HG03575 (cell line): ENCODE measurements at regions not wholly inside any gene's neighbourhood (a gene's known extent, or its start where the extent isn't known, plus 50 kb on each side); places are given as distances from the start of the nearest gene placed in this dataset.

Experiments used
- ATAC-seq: cut with Tn5 transposase; IDR thresholded peaks from one replicate; pipeline ENCODE4 v1.9.1; 2021; ENCODE audit not compliant: unreplicated experiment, insufficient number of reproducible peaks, low FRiP score; ENCODE audit errors: extremely low read depth

- no peak for ATAC-seq
These were observed 189.7 kb downstream of the BCAT1 start for GRCh38 chr12:24759155-24759554.

DNA sequence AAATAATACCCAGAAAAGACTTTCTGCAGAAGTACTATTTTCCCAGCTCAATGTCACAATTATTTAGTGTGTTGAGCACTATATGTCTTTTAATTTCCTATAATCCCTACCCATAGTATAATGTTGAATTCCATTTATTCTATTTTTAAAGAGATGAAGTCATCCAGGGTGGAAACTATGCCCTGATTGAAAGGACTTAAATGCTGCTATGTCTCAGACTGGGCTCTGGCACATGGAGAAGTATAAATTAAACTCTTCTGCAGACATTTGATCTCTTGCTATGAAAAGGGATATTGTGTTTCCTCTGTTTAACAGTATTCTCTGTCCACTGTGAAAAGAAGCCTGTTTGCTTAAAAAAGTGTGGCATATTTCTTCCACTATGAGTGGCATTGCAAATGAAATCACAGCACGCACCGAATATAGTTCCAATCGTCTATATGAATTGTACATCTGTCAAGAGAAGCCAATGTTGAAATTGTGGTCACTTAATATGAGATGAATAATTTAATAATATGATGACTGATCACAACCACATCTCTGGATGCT lies 192.3 kb downstream of the BCAT1 start:
- ATAC-seq, result no peak

- no peak for ATAC-seq
These were observed 193.9 kb downstream of the BCAT1 start for GRCh38 chr12:24754690-24755638.

GRCh38 chr12:24752763-24753462 lies 196.0 kb downstream of the BCAT1 start:
- no peak for ATAC-seq

DNA sequence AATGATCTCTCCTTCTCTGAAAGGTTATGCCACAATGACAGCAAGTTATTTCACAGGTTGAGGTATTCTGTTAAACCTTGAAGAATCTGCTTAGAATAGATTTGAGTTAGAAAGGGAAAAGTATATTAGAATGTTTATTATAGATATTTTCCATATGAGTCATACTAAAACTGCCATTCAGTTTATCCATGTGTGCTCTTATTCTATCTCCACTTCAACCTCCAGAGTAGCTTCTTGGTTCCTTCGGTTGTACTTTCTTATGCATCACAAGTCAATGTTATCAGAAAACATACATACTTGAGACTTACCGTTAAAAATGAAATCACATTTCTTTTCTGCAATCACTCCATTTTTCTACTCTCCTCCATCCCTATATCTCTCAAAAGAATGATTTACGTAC lies 197.7 kb downstream of the BCAT1 start:
- no peak for ATAC-seq

GRCh38 chr12:24750263-24750662 lies 198.6 kb downstream of the BCAT1 start:
- ATAC-seq, result no peak

- no peak for ATAC-seq
These were observed 199.7 kb downstream of the BCAT1 start for GRCh38 chr12:24749171-24749570.

GRCh38 chr12:24748326-24748725 lies 200.6 kb downstream of the BCAT1 start:
- ATAC-seq, result no peak

DNA sequence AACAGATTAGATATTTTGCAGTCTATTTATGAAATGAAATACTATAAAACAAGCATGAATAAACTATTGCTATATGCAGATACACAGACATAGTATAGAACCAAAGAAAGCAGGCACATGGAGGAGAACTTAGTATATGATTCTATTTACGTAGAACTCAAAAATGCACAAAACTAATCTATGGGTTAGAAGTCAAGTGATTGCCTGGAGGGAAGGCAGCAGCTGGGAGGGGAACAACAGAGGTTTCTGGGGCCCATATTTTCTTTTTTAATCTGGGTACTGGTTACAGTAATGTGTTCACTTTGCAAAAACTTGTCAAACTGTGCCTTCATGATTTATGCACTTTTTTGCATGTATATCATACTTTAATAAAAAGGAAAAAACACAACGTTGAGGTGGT lies 202.0 kb downstream of the BCAT1 start:
- no peak for ATAC-seq

GRCh38 chr12:24746006-24746671 lies 202.8 kb downstream of the BCAT1 start:
- ATAC-seq, result no peak

- ATAC-seq, result no peak
These were observed 204.7 kb downstream of the BCAT1 start for GRCh38 chr12:24743941-24744793.

DNA sequence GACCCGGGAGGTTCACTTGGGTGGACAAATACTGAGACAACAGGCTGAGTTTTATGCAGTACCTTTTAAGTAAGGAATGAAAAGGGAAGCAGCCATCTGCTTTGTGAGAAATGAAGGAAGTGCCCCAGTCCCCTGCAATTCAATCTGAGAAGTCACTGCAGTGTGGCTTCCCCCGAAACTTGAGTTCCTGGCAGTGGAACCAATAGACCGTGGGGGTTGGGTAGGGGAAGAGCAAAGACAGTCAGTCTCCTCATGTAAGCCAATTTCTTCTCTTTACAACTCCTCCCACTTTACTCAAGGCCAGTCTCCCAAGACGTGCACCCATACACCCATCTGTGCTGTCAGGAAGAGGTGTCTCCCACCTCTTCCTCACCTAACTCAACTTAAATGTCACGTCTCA lies 206.5 kb downstream of the BCAT1 start:
- ATAC-seq, result no peak

DNA sequence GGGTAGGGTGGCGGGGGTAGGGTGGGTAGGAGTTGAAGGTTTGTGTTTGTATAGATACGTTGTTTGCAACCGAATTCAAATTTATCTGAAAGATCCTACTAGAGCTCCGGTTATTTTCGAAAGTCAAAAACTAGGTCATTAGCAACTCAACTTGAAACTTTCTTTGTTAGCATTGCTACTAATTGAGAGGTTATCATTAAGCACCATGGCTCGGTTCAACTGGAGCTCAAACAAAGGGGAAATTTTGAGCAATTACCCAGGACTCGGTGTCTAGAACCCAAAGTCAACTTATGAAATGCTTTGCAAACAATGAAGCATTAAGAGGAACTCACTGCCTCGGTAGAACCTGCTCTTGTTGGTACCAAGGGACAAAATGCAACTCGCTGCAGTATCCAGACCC lies 207.7 kb downstream of the BCAT1 start:
- no peak for ATAC-seq

- ATAC-seq, result no peak
These were observed 209.7 kb downstream of the BCAT1 start for GRCh38 chr12:24739106-24739779.

DNA sequence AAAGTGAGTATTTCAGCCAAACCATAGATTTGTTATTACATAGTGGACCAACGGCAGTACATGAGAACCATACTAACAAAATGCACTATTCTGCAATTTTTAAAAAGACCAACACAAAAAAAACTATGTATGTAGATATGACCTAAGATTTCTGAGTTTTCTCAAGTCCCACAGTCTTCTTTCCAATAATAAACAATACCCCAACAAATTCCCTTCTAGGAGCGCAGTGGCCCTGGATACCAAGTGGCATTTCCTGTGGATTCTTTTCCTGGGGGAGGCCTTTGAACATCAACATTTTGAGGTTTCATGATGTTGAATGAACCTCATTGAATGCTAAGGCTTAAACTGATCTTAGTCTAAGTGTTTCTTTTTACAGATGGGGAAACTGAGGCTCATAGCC lies 210.5 kb downstream of the BCAT1 start:
- no peak for ATAC-seq

DNA sequence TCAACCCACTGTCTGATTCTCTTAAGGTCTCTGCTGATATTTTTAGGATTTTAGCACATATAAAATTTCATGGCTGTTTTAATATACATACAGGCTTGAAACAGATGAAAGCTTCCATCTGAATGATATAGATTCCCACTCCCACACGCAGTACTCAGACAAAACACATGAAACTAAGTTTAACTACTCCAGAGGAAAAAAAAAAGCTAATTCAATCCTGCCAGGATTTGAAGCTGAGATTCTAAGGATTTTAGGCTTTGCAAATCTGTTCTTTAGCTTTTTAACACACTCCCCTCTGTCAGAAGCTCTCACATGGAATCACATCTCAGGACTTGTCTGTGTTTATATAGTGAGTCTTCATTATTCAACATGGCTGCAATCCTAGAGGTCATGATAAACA lies 217.3 kb downstream of the BCAT1 start:
- no peak for ATAC-seq

DNA sequence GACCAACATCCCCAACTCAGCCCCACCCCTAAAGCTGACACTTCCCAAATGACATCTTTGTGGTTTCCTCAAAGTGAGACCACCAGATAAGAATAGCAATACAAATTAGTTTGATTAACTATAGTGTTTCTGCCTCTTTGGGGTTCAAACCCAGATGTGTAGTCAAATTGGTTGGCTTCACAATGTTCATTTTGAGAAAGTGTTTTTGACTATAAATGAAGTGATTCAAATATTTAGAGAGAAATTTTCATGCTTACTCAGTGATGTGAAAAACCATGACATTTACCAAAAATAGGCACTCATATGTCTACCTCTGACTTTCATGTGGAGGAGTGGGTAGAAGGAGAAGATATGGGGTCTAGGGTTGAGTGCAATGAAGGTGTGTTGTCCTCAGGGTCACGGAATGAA lies 218.4 kb downstream of the BCAT1 start:
- ATAC-seq, result peak; percentile 49

DNA sequence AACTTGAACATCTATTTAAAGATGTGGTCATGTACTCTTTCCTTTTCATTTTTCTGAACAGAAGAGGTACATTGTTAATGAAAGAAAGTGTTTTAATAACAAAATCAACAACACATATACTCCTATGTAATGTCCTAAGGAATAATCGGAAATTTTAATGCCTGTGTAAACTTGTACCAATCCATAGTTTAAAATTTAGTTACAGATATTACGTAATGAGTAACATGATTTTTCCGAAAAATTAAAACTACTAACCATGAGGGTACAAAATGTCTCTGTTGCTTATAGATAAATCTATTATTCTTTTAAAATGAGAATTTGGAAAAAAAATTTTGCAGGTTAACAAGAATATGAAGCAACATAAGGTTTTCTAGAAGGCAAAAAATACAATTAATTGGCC lies 220.1 kb downstream of the BCAT1 start:
- no peak for ATAC-seq
